Lower leg skin (tissue), 3 donors: ENCODE measurements at regions not wholly inside any gene's neighbourhood (a gene's known extent, or its start where the extent isn't known, plus 50 kb on each side); places are given as distances from the start of the nearest gene placed in this dataset.

Experiments used
- CTCF ChIP-seq, 3 donors: fragments of 450-650 bp; IDR thresholded peaks; one replicate each; pipeline ENCODE4 v1.5.1; 2016; ENCODE audit warnings: antibody characterized with exemption in 3 of 3, mild to moderate bottlenecking in 3 of 3, moderate library complexity in 2 of 3
- POLR2A ChIP-seq, 2 donors: fragments of 450-650 bp; IDR thresholded peaks; one replicate each; pipeline ENCODE4 v1.6.1; 2016 to 2017; ENCODE audit warnings: antibody characterized with exemption in 2 of 2, mild to moderate bottlenecking in 1 of 2, moderate library complexity in 1 of 2

GRCh38 chr4:62302710-62303109 is 1102.6 kb downstream of the ADGRL3 start:
- TF ChIP-seq CTCF (IDR thresholded peaks at IDR 0.05) (no peak), POLR2A (IDR thresholded peaks at IDR 0.05) (no peak)
